H1 (cell line): ENCODE measurements at regions not wholly inside any gene's neighbourhood (a gene's known extent, or its start where the extent isn't known, plus 50 kb on each side); places are given as distances from the start of the nearest gene placed in this dataset.

Source experiments
- CTCF ChIA-PET: fragments of 300-600 bp; sonication (Branson Sonifier 250); formaldehyde crosslinking; loops from one replicate; lab custom pipeline; 2021; ENCODE audit not compliant: partially characterized antibody; lab: Charles Lee
- POLR2A ChIA-PET: fragments of 300-600 bp; sonication (Branson Sonifier 250); formaldehyde crosslinking; loops from one replicate; lab custom pipeline; 2021; ENCODE audit warnings: inconsistent platforms; ENCODE audit not compliant: partially characterized antibody; lab: Charles Lee
- DNase-seq, 2 experiments: peaks; one replicate each; pipeline versions ENCODE4 v3.0.0 to v3.0.0-alpha.2; 2010 to 2022; ENCODE audit warnings: low spot score in 2 of 2, low read depth in 1 of 2, mixed read lengths in 1 of 2
- FAIRE-seq: peaks from 2 replicates; lab custom pipeline; 2011; peaks lifted over from hg19 to GRCh38; lab: Jason Lieb, UNC
- H2AFZ ChIP-seq: 2 replicates; pipeline ENCODE4 v1.8.1; 2012; ENCODE audit warnings: low read length, inconsistent platforms
- H2AK5ac ChIP-seq: 2 replicates; pipeline ENCODE4 v1.6.1; 2013; ENCODE audit warnings: low read depth, low read length
- H2BK120ac ChIP-seq: replicated peaks from 2 replicates; pipeline ENCODE3; 2013; ENCODE audit warnings: low read depth, low read length, inconsistent platforms
- H2BK12ac ChIP-seq: 2 replicates; pipeline ENCODE4 v1.6.1; 2013; ENCODE audit warnings: low read depth, low read length
- H2BK15ac ChIP-seq: 2 replicates; pipeline ENCODE4 v1.6.1; 2013; ENCODE audit warnings: low read length
- H2BK20ac ChIP-seq: 2 replicates; pipeline ENCODE4 v1.6.1; 2013; ENCODE audit warnings: low read length
- H2BK5ac ChIP-seq: 2 replicates; pipeline ENCODE4 v1.6.1; 2013; ENCODE audit warnings: low read depth, low read length
- H3K14ac ChIP-seq: 2 replicates; pipeline ENCODE4 v1.6.1; 2013; ENCODE audit warnings: inconsistent platforms; ENCODE audit not compliant: insufficient read length
- H3K18ac ChIP-seq: 2 replicates; pipeline ENCODE4 v1.6.1; 2013; ENCODE audit warnings: low read length; ENCODE audit errors: extremely low read depth
- H3K23ac ChIP-seq: 2 replicates; pipeline ENCODE4 v1.6.1; 2013; ENCODE audit warnings: inconsistent platforms; ENCODE audit not compliant: insufficient read length
- H3K23me2 ChIP-seq: 2 replicates; pipeline ENCODE4 v1.6.1; 2013; ENCODE audit warnings: low read depth, low read length
- H3K27ac ChIP-seq: 2 replicates; pipeline ENCODE4 v1.6.1; 2011; ENCODE audit warnings: low read depth, low read length, inconsistent platforms
- H3K27me3 ChIP-seq, 4 experiments: replicated peaks in 1 of 4; 1 replicate in 1 of 4; 2 replicates in 3 of 4; pipeline versions ENCODE4 v1.6.1 to v1.8.1; 2011 to 2013; ENCODE audit warnings: low read length in 3 of 4, mild to moderate bottlenecking in 3 of 4, inconsistent platforms in 2 of 4, mixed read lengths in 2 of 4, moderate library complexity in 1 of 4; ENCODE audit not compliant: control insufficient read depth in 3 of 4, insufficient read depth in 3 of 4; ENCODE audit errors: extremely low read depth in 1 of 4
- H3K36me3 ChIP-seq, 4 experiments: 2 replicates each; pipeline versions ENCODE4 v1.6.1 to v1.8.1; 2011 to 2013; ENCODE audit warnings: mild to moderate bottlenecking in 4 of 4, low read length in 3 of 4, moderate library complexity in 2 of 4, control low read depth in 1 of 4, inconsistent platforms in 1 of 4; ENCODE audit not compliant: insufficient read depth in 4 of 4, control insufficient read depth in 2 of 4
- H3K4ac ChIP-seq: replicated peaks from 2 replicates; pipeline ENCODE3; 2013; ENCODE audit warnings: low read length, low read depth, mixed read lengths, inconsistent platforms; ENCODE audit not compliant: insufficient read length
- H3K4me1 ChIP-seq, 4 experiments: replicated peaks in 1 of 4; 1 replicate in 1 of 4; 2 replicates in 3 of 4; pipeline versions ENCODE4 v1.6.1 to v1.8.1; 2011 to 2013; ENCODE audit warnings: low read length in 3 of 4, inconsistent platforms in 2 of 4, mixed read lengths in 1 of 4; ENCODE audit not compliant: insufficient read depth in 4 of 4, control insufficient read depth in 3 of 4
- H3K4me2 ChIP-seq, 2 experiments: 2 replicates each; pipeline versions ENCODE4 v1.6.1 to v1.8.1; 2011 to 2013; ENCODE audit warnings: low read depth in 2 of 2, low read length in 2 of 2, control low read depth in 1 of 2, inconsistent platforms in 1 of 2, mild to moderate bottlenecking in 1 of 2; ENCODE audit not compliant: insufficient read depth in 1 of 2
- H3K4me3 ChIP-seq, 4 experiments: fragments of 200-600, 300-600 bp in 1 of 4; sonication (generic), shearing (Covaris generic), sonication (Bioruptor Twin) in 1 of 4; 2 replicates each; pipeline versions ENCODE4 v1.5.1 to v1.8.1; 2011 to 2016; ENCODE audit warnings: low read length in 4 of 4, low read depth in 3 of 4, control low read depth in 2 of 4, inconsistent platforms in 2 of 4, mild to moderate bottlenecking in 2 of 4, mixed read lengths in 1 of 4, moderate library complexity in 1 of 4; ENCODE audit not compliant: insufficient read depth in 2 of 4; ENCODE audit errors: extremely low read depth in 1 of 4
- H3K56ac ChIP-seq: replicated peaks from 2 replicates; pipeline ENCODE3; 2013; ENCODE audit warnings: low read depth, mild to moderate bottlenecking, mixed read lengths, low read length, inconsistent platforms; ENCODE audit not compliant: insufficient read length
- H3K79me1 ChIP-seq: 2 replicates; pipeline ENCODE4 v1.6.1; 2013; ENCODE audit warnings: low read depth, low read length, control low read depth
- H3K79me2 ChIP-seq, 2 experiments: 2 replicates each; pipeline versions ENCODE4 v1.6.1 to v1.8.1; 2012 to 2013; ENCODE audit warnings: low read length in 2 of 2, mild to moderate bottlenecking in 2 of 2, inconsistent platforms in 1 of 2; ENCODE audit not compliant: insufficient read depth in 2 of 2, control insufficient read depth in 1 of 2
- H3K9ac ChIP-seq, 4 experiments: replicated peaks in 1 of 4; 1 replicate in 1 of 4; 2 replicates in 3 of 4; pipeline versions ENCODE4 v1.6.1 to v1.8.1; 2011 to 2013; ENCODE audit warnings: low read depth in 3 of 4, low read length in 3 of 4, control low read depth in 2 of 4, mild to moderate bottlenecking in 2 of 4, moderate library complexity in 2 of 4, inconsistent platforms in 1 of 4; ENCODE audit errors: extremely low read depth in 1 of 4
- H3K9me3 ChIP-seq, 2 experiments: 2 replicates each; pipeline versions ENCODE4 v1.6.1 to v1.8.1; 2012 to 2013; ENCODE audit warnings: mild to moderate bottlenecking in 2 of 2, moderate library complexity in 2 of 2, control low read depth in 1 of 2, inconsistent platforms in 1 of 2, low read depth in 1 of 2, low read length in 1 of 2, mixed read lengths in 1 of 2; ENCODE audit not compliant: insufficient read depth in 2 of 2
- H4K20me1 ChIP-seq, 2 experiments: replicated peaks in 1 of 2; 2 replicates each; pipeline versions ENCODE3 to v1.8.1; 2011 to 2013; ENCODE audit warnings: inconsistent platforms in 2 of 2, low read length in 2 of 2, mild to moderate bottlenecking in 1 of 2; ENCODE audit not compliant: insufficient read depth in 2 of 2, control insufficient read depth in 1 of 2
- H4K5ac ChIP-seq: 2 replicates; pipeline ENCODE4 v1.6.1; 2013; ENCODE audit warnings: low read length, low read depth, mixed read lengths, inconsistent platforms; ENCODE audit not compliant: insufficient read length
- H4K8ac ChIP-seq: 2 replicates; pipeline ENCODE4 v1.8.0; 2013; ENCODE audit warnings: mild to moderate bottlenecking, moderate library complexity, low read length, inconsistent platforms; ENCODE audit not compliant: insufficient read depth; ENCODE audit errors: extremely low read depth
- H4K91ac ChIP-seq: replicated peaks from 2 replicates; pipeline ENCODE3; 2013; ENCODE audit warnings: low read length, mixed read lengths, inconsistent platforms; ENCODE audit not compliant: insufficient read length
- ASH2L ChIP-seq: fragments of 200-600, 300-600 bp; sonication (generic); IDR thresholded peaks from one replicate; pipeline ENCODE4 v1.7.1; 2017; ENCODE audit warnings: low read length
- CBX8 ChIP-seq: fragments of 300-800, 300-1000 bp; sonication (generic); IDR thresholded peaks from 2 replicates; pipeline ENCODE4 v1.7.1; 2016; ENCODE audit warnings: low read depth, low read length, borderline replicate concordance
- CHD1 ChIP-seq: IDR thresholded peaks from 2 replicates; pipeline ENCODE4 v1.6.1; 2012; ENCODE audit warnings: low read depth, low read length, improper control_type of control experiment
- GTF2F1 ChIP-seq: IDR thresholded peaks from 2 replicates; pipeline ENCODE4 v1.6.1; 2012; ENCODE audit warnings: low read depth, low read length, improper control_type of control experiment, borderline replicate concordance
- HDAC6 ChIP-seq: IDR thresholded peaks from one replicate; pipeline ENCODE4 v1.7.1; 2012; ENCODE audit warnings: low read depth, mild to moderate bottlenecking, inconsistent platforms, low read length, moderate library complexity
- RNF2 ChIP-seq: fragments of 200-900, 300-1000 bp; sonication (generic); IDR thresholded peaks from 2 replicates; pipeline ENCODE4 v1.7.1; 2016; ENCODE audit warnings: borderline replicate concordance, low read depth, mild to moderate bottlenecking, antibody characterized with exemption, low read length; ENCODE audit not compliant: poor library complexity, severe bottlenecking; ENCODE audit errors: missing control alignments
- SP2 ChIP-seq: IDR thresholded peaks from 2 replicates; pipeline ENCODE4 v1.6.1; 2012; ENCODE audit warnings: mild to moderate bottlenecking, low read length, inconsistent platforms
- SP4 ChIP-seq: IDR thresholded peaks from 2 replicates; pipeline ENCODE4 v1.6.1; 2012; ENCODE audit warnings: low read length, inconsistent platforms
- SUZ12 ChIP-seq: fragments of 200-600 bp; sonication (generic); IDR thresholded peaks from 2 replicates; pipeline ENCODE4 v1.6.1; 2012; ENCODE audit warnings: mild to moderate bottlenecking, inconsistent platforms, low read length, moderate library complexity, mixed read lengths
- TEAD4 ChIP-seq: IDR thresholded peaks from 2 replicates; pipeline ENCODE4 v1.6.1; 2012; ENCODE audit warnings: low read depth, low read length, inconsistent platforms, mixed read lengths
- WGBS, 2 experiments: shearing (Covaris generic) in 1 of 2; methylation state at CpG; one replicate each; pipeline versions ENCODE4 v1.1.6 to v1.1.7; 2013 to 2015; ENCODE audit warnings: low lambda C conversion rate in 2 of 2, mixed read lengths in 2 of 2, inconsistent platforms in 1 of 2, low coverage in 1 of 2, missing lambda C conversion rate in 1 of 2; ENCODE audit not compliant: insufficient replicate concordance in 2 of 2, insufficient coverage in 1 of 2, insufficient read length in 1 of 2; ENCODE audit errors: extremely low coverage in 1 of 2, missing lambda C conversion rate in 1 of 2; 5-methylcytosine and 5-hydroxymethylcytosine counted together

DNA sequence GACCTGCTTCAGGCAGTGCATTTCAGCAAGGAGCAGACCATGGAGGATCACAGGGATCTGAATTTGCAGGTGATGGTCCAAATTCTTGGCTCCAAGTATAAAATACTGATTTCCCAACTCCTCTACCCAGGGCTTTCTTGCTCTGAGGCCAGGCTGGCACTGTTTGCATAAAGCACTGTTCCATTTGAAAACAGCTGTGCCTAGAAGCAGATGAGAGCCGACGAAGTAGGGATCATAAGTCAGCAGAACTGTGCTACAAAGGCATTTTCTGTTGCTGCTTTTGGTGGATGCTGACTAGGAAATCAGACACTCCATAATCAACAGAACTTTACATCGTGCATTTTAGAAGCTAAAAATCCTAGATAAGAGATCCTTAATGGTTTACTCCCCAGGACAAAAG, 126.4 kb downstream of the MAT2B start:
- Histone ChIP-seq H3K4me2 (no peak overlapping the region), H2BK12ac (no peak overlapping the region), H2BK20ac (no peak overlapping the region), H3K4me1 (no peaks in the 10 kb centered on the region), H3K9me3 (no peaks in the 10 kb centered on the region), H3K9ac (no peak overlapping the region), H2AK5ac (no peak overlapping the region), H3K36me3 (no peaks in the 10 kb centered on the region), H2BK15ac (no peak overlapping the region), H3K14ac (no peak overlapping the region), H4K91ac (no peak overlapping the region), H4K5ac (no peak overlapping the region), H3K79me2 (no peaks in the 10 kb centered on the region), H3K56ac (no peak overlapping the region), H2AFZ (no peak overlapping the region; the same call in 1 of the 2 replicates), H3K4ac (no peak overlapping the region), H3K23me2 (no peaks in the 10 kb centered on the region), H3K27me3 (no peaks in the 10 kb centered on the region), H3K18ac (no peak overlapping the region), H2BK120ac (no peak overlapping the region), H3K23ac (no peak overlapping the region), H4K20me1 (no peaks in the 10 kb centered on the region), H4K8ac (no peak overlapping the region), H3K27ac (no peak overlapping the region), H3K79me1 (no peaks in the 10 kb centered on the region), H2BK5ac (no peak overlapping the region), H3K4me3 (no peak overlapping the region)
- 91% methylated on average over 3 of the region's 3 CpGs; no CpG with 5 or more reads in 1 of the 2 experiments for WGBS, 2 experiments
- TF ChIP-seq ASH2L (no peak), GTF2F1 (no peak), SP4 (no peak), CBX8 (no peak), RNF2 (no peak), SP2 (no peak), HDAC6 (no peak), TEAD4 (no peak), SUZ12 (no peak), CHD1 (no peak)
- ChIA-PET CTCF (no interaction called here), POLR2A (no interaction called here)
- DNase-seq (no peak), FAIRE-seq (no peak)
